GM21723 (cell line): ENCODE measurements at regions not wholly inside any gene's neighbourhood (a gene's known extent, or its start where the extent isn't known, plus 50 kb on each side); places are given as distances from the start of the nearest gene placed in this dataset.
"Not testable (repeated sequence)": the region's sequence is repeated elsewhere in the genome, so short reads cannot be mapped to it uniquely, and the experiment has no call there.

ENCODE experiments used
- ATAC-seq: cut with Tn5 transposase; IDR thresholded peaks from one replicate; pipeline ENCODE4 v1.9.1; 2021; ENCODE audit warnings: mild to moderate bottlenecking, moderate library complexity; ENCODE audit not compliant: unreplicated experiment

- ATAC-seq: no peak
These were observed 142.4 kb upstream of the SOX11 start for GRCh38 chr2:5549771-5550170.

- ATAC-seq: no peak
These were observed 136.5 kb upstream of the SOX11 start for GRCh38 chr2:5555636-5556035.

- ATAC-seq: no peak
These were observed 131.2 kb upstream of the SOX11 start for GRCh38 chr2:5561006-5561405.

- no peak for ATAC-seq
These were observed 129.8 kb upstream of the SOX11 start for GRCh38 chr2:5562426-5562825.

GRCh38 chr2:5562865-5563264 is 129.3 kb upstream of the SOX11 start:
- no peak for ATAC-seq

GRCh38 chr2:5563411-5563810 is 128.8 kb upstream of the SOX11 start:
- ATAC-seq: no peak

- no peak for ATAC-seq
These were observed 122.9 kb upstream of the SOX11 start for GRCh38 chr2:5569256-5569655.

GRCh38 chr2:5576015-5576414 is 116.2 kb upstream of the SOX11 start:
- ATAC-seq: no peak

GRCh38 chr2:5587766-5588165 is 104.4 kb upstream of the SOX11 start:
- ATAC-seq: no peak

- no peak for ATAC-seq
These were observed 103.6 kb upstream of the SOX11 start for GRCh38 chr2:5588601-5589000.

GRCh38 chr2:5589183-5589582 is 103.0 kb upstream of the SOX11 start:
- no peak for ATAC-seq

GRCh38 chr2:5590886-5591285 is 101.3 kb upstream of the SOX11 start:
- ATAC-seq: no peak

GRCh38 chr2:5592916-5593315 is 99.3 kb upstream of the SOX11 start:
- no peak for ATAC-seq

GRCh38 chr2:5594249-5594695 is 97.9 kb upstream of the SOX11 start:
- ATAC-seq: no peak

GRCh38 chr2:5596868-5597267 is 95.3 kb upstream of the SOX11 start:
- ATAC-seq: no peak

GRCh38 chr2:5598156-5598555 is 94.0 kb upstream of the SOX11 start:
- no peak for ATAC-seq

GRCh38 chr2:5609201-5609600 is 83.0 kb upstream of the SOX11 start:
- no peak for ATAC-seq

- ATAC-seq: no peak
These were observed 79.5 kb upstream of the SOX11 start for GRCh38 chr2:5612666-5613065.

GRCh38 chr2:5616019-5616418 is 76.2 kb upstream of the SOX11 start:
- no peak for ATAC-seq

GRCh38 chr2:5617358-5617757 is 74.8 kb upstream of the SOX11 start:
- no peak for ATAC-seq

- no peak for ATAC-seq
These were observed 74.4 kb upstream of the SOX11 start for GRCh38 chr2:5617796-5618195.

- no peak for ATAC-seq
These were observed 73.9 kb upstream of the SOX11 start for GRCh38 chr2:5618271-5618670.

- ATAC-seq: not testable (repeated sequence)
These were observed 66.6 kb upstream of the SOX11 start for GRCh38 chr2:5625556-5626065.

GRCh38 chr2:5628484-5628883 is 63.7 kb upstream of the SOX11 start:
- not testable (repeated sequence) for ATAC-seq
